Stimulated activated CD8-positive, alpha-beta memory T cell treated with anti-CD3 and anti-CD28 coated beads, Interleukin-12 subunit alpha, Interleukin-12 subunit beta, amount 100 ng/mL, for 24 hours (primary cell): ENCODE measurements at regions not wholly inside any gene's neighbourhood (a gene's known extent, or its start where the extent isn't known, plus 50 kb on each side); places are given as distances from the start of the nearest gene placed in this dataset.

Experiments
- DNase-seq: peaks from one replicate; pipeline ENCODE4 v3.0.0-alpha.2; 2020; ENCODE audit errors: extremely low read depth

GRCh38 chr4:104964410-104965175 is 182.1 kb upstream of the TET2 start:
- DNase-seq, result no peak

DNA sequence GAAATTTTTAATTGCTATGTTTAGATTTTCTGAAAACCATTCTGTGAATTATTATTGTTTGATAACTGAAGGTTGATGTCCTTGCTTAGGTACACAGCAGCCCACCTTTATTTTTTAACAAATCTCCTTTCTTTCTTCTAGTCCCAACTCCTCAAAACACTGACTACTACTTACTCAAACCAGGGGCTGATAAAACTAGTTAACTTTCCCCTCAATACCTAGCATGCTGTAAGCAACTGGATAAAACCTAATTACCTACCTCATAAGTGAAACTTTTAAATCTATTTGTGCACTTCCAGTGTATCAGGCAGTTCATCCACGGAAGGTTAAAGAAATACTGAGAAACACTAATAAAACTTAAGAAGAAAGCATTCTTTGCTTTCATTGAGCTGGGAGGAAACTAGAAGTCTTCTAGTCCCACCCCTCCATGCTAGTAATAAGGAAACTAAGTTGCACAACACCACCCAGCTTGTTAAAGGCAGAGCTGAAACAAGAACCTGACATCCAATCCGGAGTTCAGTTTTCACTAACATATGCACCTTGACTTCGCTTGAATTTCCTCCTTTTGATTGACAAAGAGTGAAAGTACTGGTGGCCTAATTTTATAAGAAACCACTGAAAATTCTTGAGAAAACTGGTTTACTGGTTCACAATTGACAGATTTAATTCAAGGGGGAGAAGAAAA is 180.2 kb upstream of the TET2 start:
- DNase-seq, result no peak

- no peak for DNase-seq
Measured at GRCh38 chr4:104967034-104967401, 179.7 kb upstream of the TET2 start.

GRCh38 chr4:104969394-104970082 is 177.1 kb upstream of the TET2 start:
- no peak for DNase-seq

GRCh38 chr4:104971462-104971861 is 175.2 kb upstream of the TET2 start:
- DNase-seq, result no peak

DNA sequence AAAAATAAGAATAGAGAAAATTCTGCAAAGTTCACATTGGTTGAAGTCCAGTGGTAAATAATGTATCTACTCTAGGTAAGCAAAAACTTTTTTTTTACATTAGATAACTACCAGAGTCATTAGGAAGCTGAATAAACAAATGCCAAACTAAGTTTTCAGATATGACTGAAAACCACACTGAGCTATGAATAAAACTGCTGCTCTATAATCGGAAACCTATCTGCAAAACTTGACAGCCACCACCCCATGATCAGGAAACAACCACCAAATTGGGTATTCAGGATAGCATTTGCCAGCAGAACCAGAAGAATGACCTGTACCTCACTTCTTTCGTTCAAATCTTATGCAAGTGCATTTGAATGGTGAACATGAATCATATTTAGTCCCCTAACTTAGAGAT is 173.0 kb upstream of the TET2 start:
- no peak for DNase-seq

DNA sequence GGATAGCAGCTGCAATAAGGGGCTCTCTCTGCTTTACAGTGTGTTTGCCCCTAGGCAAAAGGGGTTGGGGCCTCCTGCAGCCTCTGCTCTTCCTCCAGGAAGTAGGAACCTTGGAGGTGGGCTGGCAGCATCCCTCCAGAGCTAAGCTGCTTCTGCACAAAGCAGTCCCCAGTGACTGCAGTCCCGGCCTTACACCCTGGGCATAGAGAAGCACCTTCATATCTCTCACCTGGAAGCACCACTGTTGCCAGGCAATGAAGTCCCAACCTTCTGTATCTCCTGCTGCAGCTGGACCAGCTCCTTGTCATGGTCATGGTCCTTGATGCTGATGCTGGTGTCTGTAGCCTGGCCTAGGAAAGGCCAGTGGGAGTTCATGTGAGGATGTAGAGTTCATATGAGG is 171.1 kb upstream of the TET2 start:
- no peak for DNase-seq

DNA sequence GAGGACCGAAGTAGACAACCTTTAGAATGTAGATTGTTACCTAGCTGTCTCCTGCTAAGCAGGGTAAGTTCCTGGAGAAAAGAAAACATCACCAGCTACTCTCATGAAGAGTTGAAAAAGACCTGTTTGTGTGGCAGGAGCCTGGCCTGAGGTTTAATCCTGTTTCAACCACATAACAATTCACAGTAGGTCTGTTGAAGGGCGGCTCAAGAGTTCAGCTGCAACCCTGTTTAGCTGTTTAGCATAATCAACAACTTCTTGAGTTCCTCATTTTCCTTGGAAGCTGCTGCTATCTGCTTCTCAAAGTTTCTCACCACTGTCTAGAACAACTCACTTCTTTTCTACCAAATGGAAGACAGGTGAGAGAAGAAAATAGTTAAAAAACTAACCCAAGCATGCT is 170.4 kb upstream of the TET2 start:
- no peak for DNase-seq

DNA sequence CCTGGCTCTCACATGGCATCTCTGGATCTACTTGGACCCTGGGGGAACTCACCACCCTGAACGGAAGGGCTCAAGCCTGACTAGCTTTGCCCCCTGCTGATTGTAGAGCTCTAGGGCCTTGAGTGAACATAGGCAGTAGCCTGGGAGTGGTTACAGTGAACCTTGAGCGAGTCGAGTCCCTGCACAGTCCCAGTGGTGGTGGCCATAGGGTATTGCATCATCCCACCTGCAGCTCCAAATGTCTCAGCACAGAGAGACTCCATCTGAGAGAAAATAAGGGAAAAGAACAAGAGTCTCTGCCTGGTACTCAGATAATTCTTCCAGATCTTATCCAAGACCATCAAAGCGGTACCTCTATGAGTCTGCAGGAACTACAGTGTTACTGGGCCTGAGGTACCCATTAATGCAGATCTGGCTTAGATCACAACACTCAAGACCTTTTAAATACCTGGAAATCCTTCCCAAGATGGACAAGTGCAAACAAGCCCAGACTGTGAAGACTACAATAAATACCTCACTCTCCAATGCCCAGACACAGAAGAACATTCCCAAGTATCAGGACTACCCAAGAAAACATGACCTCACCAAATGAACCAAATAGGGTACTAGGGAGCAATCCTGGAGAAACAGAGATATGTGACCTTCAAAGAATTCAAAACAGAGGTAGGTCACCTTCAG is 167.5 kb upstream of the TET2 start:
- DNase-seq, result no peak

DNA sequence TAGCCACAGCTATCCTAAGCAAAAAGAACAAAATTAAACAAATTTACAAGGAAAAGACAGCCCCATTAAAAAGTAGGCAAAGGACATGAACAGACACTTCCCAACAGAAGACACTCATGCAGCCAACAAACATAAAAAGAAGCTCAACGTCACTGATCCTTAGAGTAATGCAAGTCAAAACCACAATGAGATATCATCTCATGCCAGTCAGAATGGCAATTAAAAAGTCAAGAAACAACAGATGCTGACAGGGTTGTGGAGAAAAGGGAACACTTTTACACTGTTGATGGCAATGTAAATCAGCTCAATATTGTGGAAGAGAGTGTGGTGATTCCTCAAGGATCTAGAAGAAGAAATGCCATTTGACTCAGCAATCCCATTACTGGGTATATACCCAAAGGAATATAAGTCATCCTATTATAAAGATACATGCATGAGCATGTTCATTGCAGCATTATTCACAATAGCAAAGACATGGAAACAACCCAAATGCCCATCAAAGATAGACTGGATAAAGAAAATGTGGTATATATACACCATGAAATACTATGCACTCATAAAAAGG is 163.0 kb upstream of the TET2 start:
- no peak for DNase-seq

DNA sequence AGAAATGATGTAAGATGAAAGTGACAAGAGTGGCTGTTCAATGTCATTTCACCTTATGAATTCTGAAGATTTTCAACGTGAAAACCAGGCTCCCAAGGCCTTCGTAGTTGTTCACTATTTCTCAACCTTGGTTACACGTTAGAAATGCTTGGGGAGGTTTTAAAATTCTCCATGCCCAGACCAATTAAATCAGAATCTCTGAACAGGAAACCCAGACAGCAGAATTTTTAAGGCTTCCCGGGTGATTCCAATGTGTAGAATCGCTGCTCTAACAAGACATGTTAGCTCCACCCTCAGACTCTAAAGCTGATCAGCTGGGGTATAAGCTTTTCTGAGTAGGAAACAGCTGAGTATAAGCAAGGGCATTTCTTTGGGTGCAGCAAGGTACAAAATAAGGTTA is 160.4 kb upstream of the TET2 start:
- no peak for DNase-seq

GRCh38 chr4:104989371-104989770 is 157.3 kb upstream of the TET2 start:
- no peak for DNase-seq

- no peak for DNase-seq
Measured at GRCh38 chr4:105002278-105002677, 144.4 kb upstream of the TET2 start.

DNA sequence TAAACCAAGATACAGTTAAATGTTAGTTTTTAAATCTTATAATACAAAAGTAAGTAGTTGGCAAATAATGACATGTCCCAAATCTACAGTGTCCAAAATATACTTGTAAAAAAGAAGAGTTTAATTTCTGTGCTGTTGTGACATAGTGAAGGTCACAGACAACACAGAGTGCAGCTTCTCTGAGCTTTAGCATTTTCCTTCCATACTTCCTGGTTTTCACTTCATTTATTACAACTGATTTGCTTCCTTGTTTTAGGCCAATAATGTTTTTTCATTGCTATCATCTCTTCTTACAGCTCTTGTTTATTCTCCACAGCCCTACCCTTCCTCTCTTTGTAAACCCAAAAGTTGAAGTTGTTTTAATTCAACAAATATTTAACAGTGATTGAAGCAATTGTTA is 132.4 kb upstream of the TET2 start:
- no peak for DNase-seq

DNA sequence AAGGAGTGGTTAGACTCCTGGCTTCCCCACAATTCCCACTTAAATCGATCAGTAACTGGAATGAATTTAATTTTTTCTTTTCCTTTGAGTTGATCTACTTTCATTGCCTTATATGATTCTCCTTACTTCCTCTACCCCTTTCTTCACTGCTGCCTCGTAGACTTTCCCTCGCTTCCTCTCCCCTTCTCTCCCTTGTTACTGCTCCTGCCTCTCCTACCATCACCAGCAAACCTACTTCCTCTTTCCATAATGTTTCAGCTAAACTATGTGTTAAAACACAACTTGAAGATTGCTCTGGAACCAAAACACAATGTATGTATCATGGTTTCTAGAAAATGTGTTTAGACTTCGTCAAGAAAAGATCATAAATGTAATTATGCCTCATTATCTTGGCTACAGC is 132.0 kb upstream of the TET2 start:
- no peak for DNase-seq

DNA sequence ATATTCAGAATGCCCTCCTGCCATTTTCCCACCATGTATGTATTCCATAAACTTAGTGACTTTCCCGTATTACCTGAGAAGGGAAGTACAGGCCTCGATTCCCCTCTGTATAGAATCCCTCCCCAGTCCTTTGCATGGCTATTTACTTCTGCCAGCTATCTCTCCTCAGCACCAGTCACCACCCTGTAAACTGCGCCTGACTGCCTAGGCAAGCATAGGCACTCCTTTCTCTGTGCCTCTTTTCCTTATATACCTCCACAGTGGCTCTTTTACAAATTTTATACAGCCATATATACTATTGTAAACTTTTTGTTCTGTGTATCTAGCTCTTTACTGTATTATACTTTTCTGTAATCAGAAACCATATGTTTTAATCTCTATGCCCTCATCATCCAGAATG is 130.9 kb upstream of the TET2 start:
- no peak for DNase-seq

GRCh38 chr4:105022811-105023667 is 123.6 kb upstream of the TET2 start:
- DNase-seq, result no peak

DNA sequence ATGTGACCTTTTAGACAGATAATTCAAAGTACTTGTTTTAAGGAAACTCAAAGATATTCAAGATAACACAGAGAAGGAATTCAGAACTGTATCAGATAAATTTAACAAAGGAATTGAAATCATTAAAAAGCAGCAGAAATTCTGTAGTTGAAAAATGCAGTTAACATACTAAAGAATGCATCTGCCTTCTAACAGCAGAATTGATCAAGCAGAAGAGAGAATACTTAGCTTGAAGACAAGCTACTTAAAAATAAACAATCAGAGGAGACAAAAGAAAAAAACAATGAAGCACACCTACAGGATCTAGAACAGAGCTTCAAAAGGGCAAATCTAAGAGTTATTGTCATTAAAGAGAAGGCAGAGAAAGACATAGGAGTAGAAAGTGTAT is 123.0 kb upstream of the TET2 start:
- DNase-seq, result no peak

DNA sequence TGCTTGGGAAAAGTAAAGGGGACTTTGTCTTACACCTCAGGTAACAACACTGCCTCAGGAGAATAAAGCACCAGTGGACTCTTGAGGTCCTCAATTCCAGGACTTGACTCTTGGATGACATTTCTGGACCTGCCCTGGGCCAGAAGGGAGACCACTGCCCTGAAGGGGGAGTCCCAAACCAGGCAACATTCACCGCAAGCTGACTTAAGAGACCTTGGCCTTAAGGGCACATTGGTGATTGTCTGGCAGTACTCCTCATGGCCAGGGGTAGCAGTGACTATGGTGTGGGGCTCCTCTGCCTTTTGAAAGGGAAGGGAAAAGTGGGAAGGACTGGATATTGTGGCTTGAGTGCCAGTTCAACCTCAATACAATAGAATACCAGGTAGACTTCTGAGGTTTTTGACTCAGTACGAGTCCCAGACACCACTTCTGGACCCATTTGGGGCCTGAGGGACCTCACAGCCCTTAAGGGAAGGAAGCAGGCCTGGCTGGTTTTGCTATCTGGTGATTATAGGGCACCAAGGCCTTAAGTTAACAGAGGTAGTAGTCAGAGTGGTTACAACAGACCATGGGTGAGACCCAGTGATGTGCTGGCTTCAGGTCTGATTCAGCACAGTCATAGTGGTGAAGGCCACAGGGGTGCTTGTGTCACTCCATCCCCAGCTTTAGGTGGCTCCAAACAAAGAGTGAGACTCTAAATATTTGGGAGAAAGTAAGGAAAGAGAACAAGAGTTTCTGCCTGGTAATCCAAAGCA is 121.2 kb upstream of the TET2 start:
- DNase-seq, result no peak

- no peak for DNase-seq
Measured at GRCh38 chr4:105036991-105037390, 109.7 kb upstream of the TET2 start.

DNA sequence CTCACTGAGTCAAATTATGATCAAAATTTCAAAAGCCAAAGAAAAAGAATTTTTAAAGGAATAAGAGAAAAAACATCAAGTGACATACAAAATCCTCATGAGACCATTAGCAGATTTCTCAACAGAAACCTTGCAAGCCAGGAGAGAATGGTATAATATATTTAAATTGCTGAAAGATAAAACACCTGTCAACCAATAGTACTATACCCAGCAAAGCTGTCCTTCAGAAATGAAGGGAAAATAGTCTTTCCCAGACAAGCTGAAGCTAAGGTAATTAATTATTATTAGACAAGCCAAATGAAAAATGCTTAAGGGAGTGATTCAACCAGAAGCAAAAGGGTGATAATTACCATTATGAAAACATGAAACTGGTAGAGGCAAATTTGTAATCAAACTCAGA is 104.2 kb upstream of the TET2 start:
- no peak for DNase-seq
